ENCODE measurements at regions not wholly inside any gene's neighbourhood (a gene's known extent, or its start where the extent isn't known, plus 50 kb on each side); places are given as distances from the start of the nearest gene placed in this dataset.

GRCh38 chr20:62583424-62583920 is 58.8 kb upstream of the SLCO4A1 start:
- no peak for DNase-seq

GRCh38 chr20:62584671-62585460 is 57.4 kb upstream of the SLCO4A1 start:
- DNase-seq: no peak

GRCh38 chr20:62585461-62585970 is 56.8 kb upstream of the SLCO4A1 start:
- no peak for DNase-seq

DNA sequence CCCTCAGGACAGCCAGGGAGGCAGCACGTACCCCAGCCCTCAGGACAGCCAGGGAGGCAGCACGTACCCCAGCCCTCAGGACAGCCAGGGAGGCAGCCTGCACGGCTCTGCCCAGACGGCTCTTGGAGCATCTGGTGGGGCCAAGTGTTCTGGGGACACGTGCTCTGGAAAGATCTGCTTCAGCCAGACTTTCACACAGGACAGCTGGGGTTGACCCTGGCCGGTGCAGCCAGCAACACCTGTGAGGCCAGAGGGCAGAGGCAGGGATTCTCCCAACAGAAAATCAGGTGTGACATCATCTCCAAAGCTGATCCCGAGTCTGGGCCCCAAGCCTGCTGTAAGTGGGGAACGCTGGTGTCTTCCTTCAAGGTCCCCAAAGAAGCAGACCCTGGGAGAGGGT is 55.5 kb upstream of the SLCO4A1 start:
- DNase-seq: no peak

DNA sequence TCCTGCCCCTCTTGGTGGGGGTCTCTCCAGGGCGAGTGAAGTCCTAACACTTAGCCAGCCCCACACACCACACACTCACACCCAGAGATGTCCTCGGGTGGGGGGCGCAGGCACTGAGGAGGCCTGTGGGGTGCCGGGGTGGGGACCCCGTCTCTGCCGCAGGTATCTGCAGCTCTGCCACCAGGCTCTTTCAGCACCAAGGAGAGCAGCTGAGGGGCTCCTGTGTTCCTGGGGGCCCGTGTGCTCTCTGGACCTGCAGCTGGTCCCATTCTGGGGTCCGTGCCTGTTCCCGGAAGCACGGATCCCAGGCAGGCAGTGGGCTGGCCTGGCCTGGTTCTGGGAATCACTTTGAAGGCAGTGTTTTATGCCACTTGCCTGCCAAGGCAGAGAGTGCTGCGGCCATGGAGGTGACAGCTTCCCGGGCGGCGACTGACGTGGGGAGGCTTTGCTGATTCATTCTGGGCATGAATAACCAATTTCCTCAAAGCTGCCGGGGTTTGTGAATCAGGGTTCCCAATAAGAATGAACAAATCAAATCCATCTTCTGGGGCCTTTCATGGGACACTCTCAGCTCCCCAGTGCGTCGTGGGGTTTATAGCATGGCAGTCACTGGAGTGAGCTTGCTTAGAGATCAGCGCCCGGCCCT is 54.4 kb upstream of the SLCO4A1 start:
- no peak for DNase-seq

DNA sequence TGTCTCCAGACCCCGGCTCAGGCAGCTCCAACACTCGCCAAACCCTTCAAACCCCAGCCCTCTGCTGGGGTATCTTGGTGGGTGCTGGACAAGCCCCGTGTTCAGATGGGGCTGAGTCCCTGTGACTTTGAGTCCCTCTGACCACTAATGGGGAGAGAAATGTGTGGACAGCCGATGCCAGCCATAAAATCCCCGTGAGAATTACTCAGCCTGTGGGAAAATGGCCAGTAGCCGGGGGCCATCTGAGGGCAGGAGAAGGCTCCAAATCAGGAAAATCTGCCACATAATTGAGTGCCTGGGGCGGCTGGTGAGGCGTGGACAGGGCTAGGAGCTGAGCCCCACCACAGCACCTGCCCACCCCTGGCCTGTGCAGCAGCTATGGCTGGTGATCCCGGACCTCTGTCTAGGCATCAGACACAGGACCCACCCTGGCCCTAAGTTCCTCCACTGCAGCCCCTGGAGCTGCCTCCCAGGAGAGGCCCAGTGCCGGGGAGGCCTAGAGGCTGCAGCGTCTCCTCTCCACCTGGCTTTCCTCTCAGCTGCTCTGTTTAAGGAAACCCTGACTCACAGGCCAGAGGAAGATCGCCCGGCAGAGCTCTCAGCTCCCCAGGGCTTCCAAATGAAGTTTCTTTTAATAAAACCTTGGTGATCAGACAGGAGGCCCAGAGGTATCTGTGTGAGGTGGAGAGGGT is 53.7 kb upstream of the SLCO4A1 start:
- DNase-seq: no peak

- no peak for DNase-seq
These were observed 53.2 kb upstream of the SLCO4A1 start for GRCh38 chr20:62589150-62589498.

DNA sequence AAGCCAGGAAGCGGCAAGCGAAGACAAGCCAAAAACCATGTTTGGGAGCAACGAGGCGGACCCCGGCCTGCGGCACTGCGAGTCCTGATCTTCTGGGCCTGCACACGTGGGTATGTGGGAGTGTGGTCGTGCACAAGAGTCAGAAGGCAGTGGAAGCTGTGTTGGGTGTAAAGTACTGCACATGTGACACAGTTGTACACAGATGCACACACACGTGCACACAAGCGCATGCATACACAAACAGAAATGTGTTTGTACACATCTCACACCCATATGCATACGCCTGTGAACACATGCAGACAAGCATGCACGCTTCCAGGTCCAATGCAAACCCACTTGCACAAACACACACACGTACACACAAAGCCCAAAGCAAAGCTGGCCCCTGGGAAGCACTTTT is 52.6 kb upstream of the SLCO4A1 start:
- DNase-seq: no peak

GRCh38 chr20:62590309-62591121 is 51.8 kb upstream of the SLCO4A1 start:
- peak; percentile 12 for DNase-seq

DNA sequence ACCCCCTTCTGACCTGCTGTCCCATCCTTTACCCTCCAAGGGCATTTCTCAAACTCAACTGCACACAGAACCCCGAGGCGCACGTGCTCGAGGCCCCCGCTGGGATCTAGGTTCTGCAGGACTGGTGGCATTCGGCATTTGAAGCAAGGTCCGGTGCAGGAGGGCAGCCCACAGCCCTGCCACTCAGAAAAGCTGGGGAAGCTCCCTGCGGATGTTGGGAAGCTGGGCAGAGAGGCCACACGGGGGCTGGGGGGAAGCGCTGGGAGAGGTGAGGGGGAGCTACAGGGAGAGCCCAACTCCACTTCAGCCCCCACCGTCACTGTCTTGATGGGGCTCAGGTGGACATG is 51.2 kb upstream of the SLCO4A1 start:
- no peak for DNase-seq

DNA sequence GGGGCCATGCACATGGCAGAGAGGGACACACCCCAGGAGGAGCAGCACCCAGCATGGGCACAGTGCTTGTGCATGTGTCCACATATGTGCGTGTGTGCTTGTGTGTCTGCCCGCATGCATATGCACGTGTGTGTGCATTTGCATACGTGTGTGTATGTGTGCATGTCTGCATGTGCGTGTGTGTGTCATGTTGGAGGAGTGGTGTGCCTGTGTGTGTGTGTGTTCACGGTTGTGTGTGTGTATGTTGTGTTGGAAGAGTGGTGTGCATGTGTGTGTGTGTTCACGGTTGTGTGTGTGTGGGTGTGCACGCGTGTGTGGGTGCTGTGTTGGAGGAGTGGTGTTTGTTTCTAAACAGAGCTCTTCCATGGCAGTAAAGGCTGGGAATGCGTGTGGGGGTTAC is 50.7 kb upstream of the SLCO4A1 start:
- DNase-seq: no peak

Measured in fibroblast of upper back skin (primary cell).